SK-N-SH (cell line): ENCODE measurements at regions not wholly inside any gene's neighbourhood (a gene's known extent, or its start where the extent isn't known, plus 50 kb on each side); places are given as distances from the start of the nearest gene placed in this dataset.

Experiments used
- CTCF ChIP-seq: fragments of 200-600 bp; sonication (generic); IDR thresholded peaks from 2 replicates; pipeline ENCODE4 v1.6.1; 2017; ENCODE audit warnings: antibody characterized with exemption, mild to moderate bottlenecking, moderate library complexity
- ELF1 ChIP-seq: IDR thresholded peaks from 2 replicates; pipeline ENCODE4 v1.4.0; 2012
- POLR2AphosphoS5 ChIP-seq: IDR thresholded peaks from 2 replicates; pipeline ENCODE4 v1.6.1; 2012; ENCODE audit warnings: low read depth, low read length
- RAD21 ChIP-seq: IDR thresholded peaks from 2 replicates; pipeline ENCODE4 v1.6.1; 2012; ENCODE audit warnings: mild to moderate bottlenecking, low read length
- RFX5 ChIP-seq: IDR thresholded peaks from 2 replicates; pipeline ENCODE4 v1.6.1; 2012; ENCODE audit warnings: mild to moderate bottlenecking, improper control_type of control experiment, low read length
- RXRA ChIP-seq: IDR thresholded peaks from 2 replicates; pipeline ENCODE4 v1.4.0; 2012; ENCODE audit warnings: low read depth, mild to moderate bottlenecking, borderline replicate concordance
- SIN3A ChIP-seq: IDR thresholded peaks from 2 replicates; pipeline ENCODE4 v1.6.1; 2012; ENCODE audit warnings: low read depth, mild to moderate bottlenecking, low read length, moderate library complexity, borderline replicate concordance
- SMC3 ChIP-seq: IDR thresholded peaks from 2 replicates; pipeline ENCODE4 v1.6.1; 2012; ENCODE audit warnings: low read depth, low read length, improper control_type of control experiment
- USF2 ChIP-seq: fragments of 150-350 bp; IDR thresholded peaks from 2 replicates; pipeline ENCODE4 v1.6.1; 2017; ENCODE audit warnings: antibody characterized with exemption, low read length, low read depth, borderline replicate concordance
- TF ChIP-seq, protein P1 (sequence below): IDR thresholded peaks from 2 replicates; pipeline ENCODE4 v1.4.0; 2012; ENCODE audit warnings: low read depth
- TF ChIP-seq, protein P2 (sequence below): IDR thresholded peaks from 2 replicates; pipeline ENCODE4 v1.4.0; 2012; ENCODE audit warnings: low read depth, borderline replicate concordance

GRCh38 chr10:21049482-21049881, 152.4 kb upstream of the NEBL start:
- TF ChIP-seq CTCF (no peak), RAD21 (no peak), ELF1 (no peak), RXRA (no peak), SMC3 (no peak), SIN3A (no peak), USF2 (no peak), POLR2AphosphoS5 (no peak), RFX5 (no peak)
- TF ChIP-seq, protein P1, sequence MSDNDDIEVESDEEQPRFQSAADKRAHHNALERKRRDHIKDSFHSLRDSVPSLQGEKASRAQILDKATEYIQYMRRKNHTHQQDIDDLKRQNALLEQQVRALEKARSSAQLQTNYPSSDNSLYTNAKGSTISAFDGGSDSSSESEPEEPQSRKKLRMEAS: no peak
- TF ChIP-seq, protein P2, sequence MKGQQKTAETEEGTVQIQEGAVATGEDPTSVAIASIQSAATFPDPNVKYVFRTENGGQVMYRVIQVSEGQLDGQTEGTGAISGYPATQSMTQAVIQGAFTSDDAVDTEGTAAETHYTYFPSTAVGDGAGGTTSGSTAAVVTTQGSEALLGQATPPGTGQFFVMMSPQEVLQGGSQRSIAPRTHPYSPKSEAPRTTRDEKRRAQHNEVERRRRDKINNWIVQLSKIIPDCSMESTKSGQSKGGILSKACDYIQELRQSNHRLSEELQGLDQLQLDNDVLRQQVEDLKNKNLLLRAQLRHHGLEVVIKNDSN: no peak
